ENCODE measurements at regions not wholly inside any gene's neighbourhood (a gene's known extent, or its start where the extent isn't known, plus 50 kb on each side); places are given as distances from the start of the nearest gene placed in this dataset.

DNA sequence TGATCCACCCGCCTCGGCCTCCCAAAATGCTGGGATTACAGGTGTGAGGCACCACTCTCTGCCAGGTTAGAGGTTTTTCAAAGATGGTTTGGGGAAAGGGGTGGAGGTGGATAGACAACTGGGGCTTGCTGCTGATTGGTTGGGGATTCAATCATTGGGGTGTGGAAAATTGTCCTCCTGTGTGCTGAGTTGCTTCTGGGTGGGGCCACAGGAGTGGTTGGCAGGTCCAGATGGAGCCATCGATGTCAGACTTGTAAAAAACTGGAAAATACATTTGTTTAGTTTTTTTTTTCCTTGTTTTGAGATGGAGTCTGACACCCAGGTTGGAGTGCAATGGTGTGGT lies 61.9 kb upstream of the CLINT1 start:
- H3K9ac ChIP-seq, result no peak overlapping the region
- H3K4me1 ChIP-seq, result peaks cover 12 to 20% (median 18%) of the 10 kb centered on the region in 10 experiments
- H3K4me2 ChIP-seq, result no peak overlapping the region
- no peaks in the 10 kb centered on the region; a peak in 1 of 22 replicates for H4K20me1 ChIP-seq
- H3K4me3 ChIP-seq, result no peak overlapping the region
- TF ChIP-seq Cebpa-rat (IDR thresholded peaks at IDR 0.05), result no peak
- H3K36me3 ChIP-seq, result no peaks in the 10 kb centered on the region
- H3K9me3 ChIP-seq (replicated peaks in 1 of 11), result no peaks in the 10 kb centered on the region
- H3K27me3 ChIP-seq, result peaks cover 0 to 8% (median 0%) of the 10 kb centered on the region in 11 experiments; a peak in 5 of 22 replicates
- no peak overlapping the region for H3K27ac ChIP-seq

DNA sequence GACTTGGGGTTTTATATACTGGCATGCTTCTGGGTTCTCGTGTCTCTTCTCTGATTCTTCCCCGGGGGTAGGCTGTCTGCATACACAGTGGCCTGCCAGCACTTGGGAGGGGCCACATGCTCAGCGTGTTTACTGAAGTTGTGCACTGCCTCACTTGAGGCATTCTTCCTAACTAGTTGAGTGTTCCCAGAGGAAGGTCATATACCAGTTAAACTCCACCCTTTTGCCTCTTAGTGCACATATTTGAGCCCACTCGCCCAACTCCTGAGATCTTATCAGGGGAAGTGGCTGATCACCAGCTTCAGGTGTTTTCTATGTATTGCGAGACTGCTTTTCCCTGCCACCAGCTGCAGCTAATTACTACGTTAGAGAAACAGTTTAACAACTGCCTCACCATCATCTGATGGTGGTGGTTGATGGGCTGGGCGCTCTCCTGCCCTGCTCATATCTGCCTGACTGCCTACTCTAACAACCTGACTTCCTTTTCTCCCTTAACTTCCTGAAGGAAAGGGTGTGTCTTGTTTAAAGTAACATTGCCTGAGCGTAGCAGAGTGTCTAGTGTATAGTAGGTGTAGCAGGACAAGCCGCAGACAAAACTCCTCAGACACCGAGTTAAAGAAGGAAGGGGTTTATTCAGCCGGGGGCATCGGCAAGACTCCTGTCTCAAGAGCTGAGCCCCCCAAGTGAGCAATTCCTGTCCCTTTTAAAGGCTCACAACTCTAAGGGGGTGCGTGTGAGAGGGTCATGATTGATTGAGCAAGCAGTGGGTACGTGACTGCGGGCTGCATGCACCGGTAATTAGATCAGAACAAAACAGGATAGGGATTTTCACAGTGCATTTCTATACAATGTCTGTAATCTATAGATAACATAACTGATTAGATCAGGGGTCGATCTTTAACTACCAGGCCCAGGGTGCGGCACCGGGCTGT lies 60.1 kb upstream of the CLINT1 start:
- no peak for TF ChIP-seq Cebpa-rat (IDR thresholded peaks at IDR 0.05)
- Histone ChIP-seq H4K20me1 (no peaks in the 10 kb centered on the region; a peak in 1 of 22 replicates), H3K4me3 (no peak overlapping the region), H3K4me2 (peak overlapping the region; percentile 49 to 74 (median 63)), H3K4me1 (peaks cover 12 to 20% (median 18%) of the 10 kb centered on the region in 10 experiments), H3K9ac (no peak overlapping the region; a peak in 1 of 22 replicates), H3K36me3 (no peaks in the 10 kb centered on the region), H3K27ac (no peak overlapping the region), H3K9me3 (replicated peaks in 1 of 11) (no peaks in the 10 kb centered on the region), H3K27me3 (peaks cover 0 to 8% (median 0%) of the 10 kb centered on the region in 11 experiments; a peak in 5 of 22 replicates)

DNA sequence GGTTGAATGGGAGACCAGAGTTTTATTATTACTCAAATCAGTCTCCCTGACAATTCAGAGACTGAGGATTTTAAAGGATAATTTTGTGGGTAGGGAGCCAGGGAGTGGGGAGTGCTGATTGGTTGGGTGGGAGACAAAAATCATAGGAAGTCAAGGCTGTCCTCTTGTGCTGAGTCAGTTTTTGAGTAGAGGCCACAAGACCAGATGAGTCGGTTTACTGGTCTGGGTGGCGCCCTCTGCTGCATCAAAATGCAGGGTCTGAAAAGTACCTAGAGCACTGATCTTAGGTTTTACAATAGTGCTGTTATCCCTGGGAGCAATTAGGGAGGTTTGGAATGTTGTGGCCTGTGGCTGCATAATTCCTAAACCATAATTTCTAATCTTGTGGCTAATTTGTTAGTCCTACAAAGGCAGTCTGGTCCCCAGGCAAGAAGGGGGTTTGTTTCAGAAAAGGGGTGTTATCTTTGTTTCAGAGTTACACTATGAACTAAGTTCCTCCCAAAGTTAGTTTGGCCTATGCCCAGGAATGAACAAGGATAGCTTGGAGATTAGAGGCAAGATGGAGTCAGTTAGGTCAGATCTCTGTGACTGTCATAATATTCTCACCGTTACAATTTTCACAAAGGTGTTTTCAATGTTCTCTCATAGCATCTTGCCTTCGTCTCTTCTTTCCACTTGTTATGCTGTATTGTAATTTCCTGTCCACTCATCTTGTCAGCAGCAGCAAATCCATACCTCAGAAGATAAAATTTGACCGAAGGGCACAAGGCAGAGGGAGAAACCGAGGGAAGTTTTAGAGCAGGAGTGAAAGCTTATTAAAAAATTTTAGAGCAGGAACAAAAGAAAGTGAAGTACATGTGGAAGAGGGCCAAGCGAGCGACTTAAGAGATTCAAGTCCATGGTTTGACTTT lies 59.2 kb upstream of the CLINT1 start:
- TF ChIP-seq Cebpa-rat (IDR thresholded peaks at IDR 0.05), result no peak
- H3K36me3 ChIP-seq, result no peaks in the 10 kb centered on the region
- H3K4me3 ChIP-seq, result no peak overlapping the region
- no peak overlapping the region for H3K9ac ChIP-seq
- H3K27me3 ChIP-seq, result peaks cover 0 to 8% (median 0%) of the 10 kb centered on the region in 11 experiments; a peak in 5 of 22 replicates
- H3K4me1 ChIP-seq, result peaks cover 12 to 24% (median 20%) of the 10 kb centered on the region in 10 experiments
- H4K20me1 ChIP-seq, result no peaks in the 10 kb centered on the region
- no peak overlapping the region for H3K27ac ChIP-seq
- H3K4me2 ChIP-seq, result peak overlapping the region; percentile 49 to 74 (median 63); a peak in 17 of 22 replicates
- H3K9me3 ChIP-seq (replicated peaks in 1 of 11), result no peaks in the 10 kb centered on the region

DNA sequence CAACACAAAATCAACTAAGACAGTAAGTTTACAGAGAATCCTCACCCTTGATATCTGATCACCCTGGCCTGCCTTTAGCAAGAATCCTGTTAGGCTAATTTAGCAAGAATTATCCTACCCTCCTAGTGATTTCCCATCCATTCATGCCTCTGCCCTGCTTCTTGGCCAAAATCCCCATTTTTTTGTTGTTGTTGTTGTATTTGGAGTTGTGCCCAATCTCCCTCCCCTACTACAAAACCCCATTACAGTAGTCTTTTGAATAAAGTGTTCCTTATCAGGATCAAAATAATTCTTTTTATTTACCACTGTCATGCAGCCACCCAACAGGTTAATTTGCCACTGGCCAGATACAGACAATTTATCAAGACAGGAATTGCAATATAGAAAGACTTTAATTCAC lies 58.5 kb upstream of the CLINT1 start:
- no peaks in the 10 kb centered on the region for H4K20me1 ChIP-seq
- no peaks in the 10 kb centered on the region for H3K36me3 ChIP-seq
- no peak for TF ChIP-seq Cebpa-rat (IDR thresholded peaks at IDR 0.05)
- H3K27me3 ChIP-seq, result peaks cover 0 to 8% (median 0%) of the 10 kb centered on the region in 11 experiments; a peak in 5 of 22 replicates
- H3K4me1 ChIP-seq, result peaks cover 17 to 31% (median 27%) of the 10 kb centered on the region in 10 experiments
- no peak overlapping the region for H3K9ac ChIP-seq
- H3K27ac ChIP-seq, result no peak overlapping the region
- H3K9me3 ChIP-seq (replicated peaks in 1 of 11), result no peaks in the 10 kb centered on the region
- H3K4me2 ChIP-seq, result no peak overlapping the region
- H3K4me3 ChIP-seq, result no peak overlapping the region

DNA sequence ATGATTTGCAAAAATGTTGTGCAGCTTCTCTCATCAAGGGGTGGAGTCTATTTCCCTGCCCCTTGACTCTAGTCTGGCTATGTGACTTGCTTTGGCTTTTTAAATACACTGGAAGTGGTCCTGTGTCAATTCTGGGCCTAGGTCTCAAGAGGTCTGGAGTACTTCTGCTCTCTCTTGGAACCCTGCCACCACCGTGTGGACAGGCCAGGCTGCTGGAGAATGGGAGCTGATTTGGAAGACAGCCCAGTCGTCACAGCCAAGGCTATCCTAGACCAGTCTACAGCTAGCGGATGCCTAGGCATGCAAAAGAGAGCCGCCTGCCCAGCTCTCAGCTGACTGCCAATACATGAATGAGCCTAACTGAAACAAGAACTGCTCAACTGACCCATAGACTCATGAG lies 56.7 kb upstream of the CLINT1 start:
- peaks cover 0 to 8% (median 0%) of the 10 kb centered on the region in 11 experiments; a peak in 5 of 22 replicates for H3K27me3 ChIP-seq
- H3K27ac ChIP-seq, result no peak overlapping the region
- no peak for TF ChIP-seq Cebpa-rat (IDR thresholded peaks at IDR 0.05)
- H3K4me3 ChIP-seq, result no peak overlapping the region
- H3K9ac ChIP-seq, result no peak overlapping the region
- no peaks in the 10 kb centered on the region for H4K20me1 ChIP-seq
- H3K9me3 ChIP-seq (replicated peaks in 1 of 11), result no peaks in the 10 kb centered on the region
- peaks cover 18 to 36% (median 32%) of the 10 kb centered on the region in 10 experiments for H3K4me1 ChIP-seq
- H3K36me3 ChIP-seq, result no peaks in the 10 kb centered on the region
- no peak overlapping the region for H3K4me2 ChIP-seq

DNA sequence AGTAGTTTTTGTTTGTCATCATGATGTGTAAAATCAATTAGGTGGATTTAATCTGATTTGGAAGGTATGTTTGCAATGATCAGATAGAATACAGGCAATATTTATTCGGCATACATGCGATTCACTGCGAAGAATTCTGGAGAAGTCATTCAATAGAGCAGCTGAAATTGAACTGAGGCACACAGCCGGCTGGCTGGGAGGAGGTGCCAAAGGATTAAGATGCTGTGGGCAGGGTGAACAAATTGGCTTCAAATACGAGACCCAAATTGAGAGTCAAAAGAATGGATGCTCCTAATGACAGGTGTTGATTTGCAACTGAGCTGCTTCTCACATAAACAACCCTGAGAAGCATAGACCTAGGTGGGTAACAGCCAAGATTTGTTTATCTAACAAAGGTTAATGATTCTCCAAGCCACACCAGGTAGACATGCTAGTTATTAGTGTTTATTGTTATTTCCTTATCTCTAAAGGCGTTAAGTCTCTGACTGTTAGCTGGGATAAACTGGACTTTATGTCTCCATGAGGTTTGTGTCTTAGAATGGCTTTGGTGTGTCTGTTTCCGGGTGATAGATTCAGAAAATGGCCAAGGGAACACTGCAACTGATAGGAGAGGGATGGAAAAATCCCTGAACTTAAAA lies 55.3 kb upstream of the CLINT1 start:
- H3K36me3 ChIP-seq, result no peaks in the 10 kb centered on the region

DNA sequence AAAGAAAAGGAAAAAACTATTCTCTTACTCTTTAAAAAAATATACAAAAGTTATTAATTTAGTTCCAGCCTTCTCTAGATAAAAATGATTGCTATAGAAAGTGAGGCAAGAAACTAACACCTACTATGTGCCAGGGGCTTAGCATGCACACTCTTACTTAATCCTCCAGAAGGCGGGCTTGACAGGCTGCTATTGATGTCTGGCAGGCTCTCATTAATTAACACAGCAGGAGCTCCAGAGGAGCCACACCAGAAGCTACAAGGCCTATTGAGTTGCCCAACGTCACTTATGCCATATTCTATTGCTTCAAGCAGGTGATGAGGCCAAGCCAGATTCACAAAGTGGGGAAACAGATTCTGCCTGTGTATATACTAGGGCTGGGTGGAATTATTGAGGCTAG lies 54.6 kb upstream of the CLINT1 start:
- no peak for TF ChIP-seq Cebpa-rat (IDR thresholded peaks at IDR 0.05)
- Histone ChIP-seq H3K4me1 (peaks cover 7 to 30% (median 26%) of the 10 kb centered on the region in 10 experiments; a peak in 19 of 20 replicates), H3K9me3 (replicated peaks in 1 of 11) (no peaks in the 10 kb centered on the region), H3K27ac (no peak overlapping the region), H3K27me3 (peaks cover 0 to 2% (median 0%) of the 10 kb centered on the region in 11 experiments; a peak in 1 of 22 replicates), H3K9ac (no peak overlapping the region), H3K4me2 (peak overlapping the region in 4 of 11 experiments; percentile 70 to 76 (median 72); a peak in 4 of 22 replicates), H4K20me1 (no peaks in the 10 kb centered on the region), H3K36me3 (no peaks in the 10 kb centered on the region), H3K4me3 (no peak overlapping the region)

More for the DNA sequence above, 55.3 kb upstream of the CLINT1 start:
- Histone ChIP-seq H3K9me3 (replicated peaks in 1 of 11) (no peaks in the 10 kb centered on the region), H3K27me3 (peaks cover 0 to 8% (median 0%) of the 10 kb centered on the region in 11 experiments; a peak in 5 of 22 replicates), H3K27ac (no peak overlapping the region), H3K4me2 (no peak overlapping the region), H3K9ac (no peak overlapping the region), H4K20me1 (no peaks in the 10 kb centered on the region), H3K4me1 (peaks cover 13 to 37% (median 33%) of the 10 kb centered on the region in 10 experiments), H3K4me3 (no peak overlapping the region)
- no peak for TF ChIP-seq Cebpa-rat (IDR thresholded peaks at IDR 0.05)

GRCh38 chr5:157912621-157913325 lies 53.8 kb upstream of the CLINT1 start:
- peak overlapping the region in 1 of 11 experiments; percentile 8; a peak in 1 of 22 replicates for H3K9ac ChIP-seq
- H4K20me1 ChIP-seq, result no peaks in the 10 kb centered on the region
- H3K9me3 ChIP-seq (replicated peaks in 1 of 11), result no peaks in the 10 kb centered on the region
- no peak overlapping the region for H3K4me3 ChIP-seq
- TF ChIP-seq Cebpa-rat (IDR thresholded peaks at IDR 0.05), result no peak
- H3K27ac ChIP-seq, result no peak overlapping the region
- peak overlapping the region; percentile 14 to 76 (median 60); a peak in 20 of 22 replicates for H3K4me2 ChIP-seq
- no peaks in the 10 kb centered on the region for H3K36me3 ChIP-seq
- H3K4me1 ChIP-seq, result peaks cover 6 to 29% (median 24%) of the 10 kb centered on the region in 10 experiments; a peak in 19 of 20 replicates
- H3K27me3 ChIP-seq, result no peaks in the 10 kb centered on the region
